ENCODE measurements at regions not wholly inside any gene's neighbourhood (a gene's known extent, or its start where the extent isn't known, plus 50 kb on each side); places are given as distances from the start of the nearest gene placed in this dataset.

DNA sequence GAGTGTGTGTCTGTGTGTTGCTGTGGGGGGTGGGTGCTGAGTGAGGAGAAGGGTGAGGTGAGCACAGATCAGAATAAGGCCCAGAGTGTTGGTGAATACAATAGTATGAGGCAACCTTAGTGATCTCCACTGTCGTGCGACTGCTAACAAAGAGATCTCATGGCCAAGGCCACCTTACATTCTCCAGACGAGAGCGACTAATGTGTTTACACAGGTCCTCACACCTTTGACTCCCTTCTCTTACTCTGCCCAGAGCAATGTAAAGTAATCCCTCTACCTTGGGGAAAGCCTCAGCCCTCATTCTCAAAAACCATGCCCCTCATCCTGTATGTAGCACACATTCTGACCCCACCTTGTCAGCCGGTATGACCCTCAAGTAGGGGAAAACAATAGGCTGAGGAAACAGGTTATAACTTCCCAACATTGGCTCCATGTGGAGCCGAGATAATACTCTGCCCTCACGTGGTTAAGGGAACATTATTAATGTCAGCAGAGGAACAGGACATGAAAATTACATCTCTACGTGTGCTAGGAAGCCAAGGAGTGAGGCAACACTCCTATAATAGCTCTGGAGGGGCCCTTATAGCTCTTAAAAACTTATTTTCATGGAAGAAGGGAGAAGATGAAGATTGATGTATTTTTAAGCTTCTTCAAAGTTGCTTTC, 323.0 kb upstream of the NT5C1B start:
- TF ChIP-seq, protein P1, sequence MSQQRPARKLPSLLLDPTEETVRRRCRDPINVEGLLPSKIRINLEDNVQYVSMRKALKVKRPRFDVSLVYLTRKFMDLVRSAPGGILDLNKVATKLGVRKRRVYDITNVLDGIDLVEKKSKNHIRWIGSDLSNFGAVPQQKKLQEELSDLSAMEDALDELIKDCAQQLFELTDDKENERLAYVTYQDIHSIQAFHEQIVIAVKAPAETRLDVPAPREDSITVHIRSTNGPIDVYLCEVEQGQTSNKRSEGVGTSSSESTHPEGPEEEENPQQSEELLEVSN (IDR thresholded peaks at IDR 0.05; ENCODE audit: borderline replicate concordance in 1 of 2, extremely low read depth in 1 of 2, insufficient read depth in 1 of 2, insufficient read length in 1 of 2, low read depth in 1 of 2, low read length in 1 of 2, poor library complexity in 1 of 2, severe bottlenecking in 1 of 2), result no peak
- H3K4me1 ChIP-seq (replicated peaks in 1 of 2; ENCODE audit: control insufficient read depth in 2 of 2, insufficient read depth in 2 of 2, low read length in 2 of 2), result no peaks in the 10 kb centered on the region
- no peaks in the 10 kb centered on the region for H4K20me1 ChIP-seq (replicated peaks; ENCODE audit: control insufficient read depth, insufficient read depth, low read length)
- H3K9me1 ChIP-seq (ENCODE audit: control insufficient read depth, insufficient read depth, low read length), result no peaks in the 10 kb centered on the region
- H2AFZ ChIP-seq (ENCODE audit: low read depth, low read length), result no peak overlapping the region
- H3K27me3 ChIP-seq (ENCODE audit: control insufficient read depth in 2 of 2, insufficient read depth in 2 of 2, low read length in 2 of 2), result no peaks in the 10 kb centered on the region
- no peaks in the 10 kb centered on the region for H3K36me3 ChIP-seq (ENCODE audit: control insufficient read depth, insufficient read depth, low read length)
- ChIA-PET CTCF (ENCODE audit: low intra/inter-chr PET ratio) (no interaction called here), POLR2A (no interaction called here)
- no peak for DNase-seq (ENCODE audit: extremely low read depth in 1 of 4, low spot score in 3 of 4)
- intact Hi-C loops (cut with micrococcal nuclease), result no loop called here
- in situ Hi-C loops (cut with MboI), result no loop called here
- no peak for ATAC-seq
- no peak overlapping the region for H3K27ac ChIP-seq (ENCODE audit: extremely low read depth, low read depth, low read length)
- H3K4me3 ChIP-seq, result no peak overlapping the region
- FAIRE-seq, result no peak
- no peaks in the 10 kb centered on the region for H3K9me3 ChIP-seq (replicated peaks; ENCODE audit: control insufficient read depth, insufficient read depth, low read depth, low read length)
- no peak overlapping the region for H3K9ac ChIP-seq (ENCODE audit: insufficient read depth in 1 of 2, low read depth in 2 of 2, low read length in 2 of 2)
- no peak overlapping the region for H3K4me2 ChIP-seq (ENCODE audit: insufficient read depth, low read length)
- no TSS peak for BruUV-seq (replicated peaks)
- no peaks in the 10 kb centered on the region for H3K79me2 ChIP-seq (ENCODE audit: control insufficient read depth, insufficient read depth, low read length)
- WGBS (ENCODE audit: insufficient coverage, low coverage, missing lambda C conversion rate), result 3% methylated on average over 8 of the region's 8 CpGs

GRCh38 chr2:18911416-18911815, 322.0 kb upstream of the NT5C1B start:
- Histone ChIP-seq H3K9me3 (replicated peaks; ENCODE audit: control insufficient read depth, insufficient read depth, low read depth, low read length) (no peaks in the 10 kb centered on the region), H3K4me1 (replicated peaks in 1 of 2; ENCODE audit: control insufficient read depth in 2 of 2, insufficient read depth in 2 of 2, low read length in 2 of 2) (no peaks in the 10 kb centered on the region), H3K4me3 (no peak overlapping the region), H3K27me3 (ENCODE audit: control insufficient read depth in 2 of 2, insufficient read depth in 2 of 2, low read length in 2 of 2) (no peaks in the 10 kb centered on the region), H3K27ac (ENCODE audit: extremely low read depth, low read depth, low read length) (no peak overlapping the region), H2AFZ (ENCODE audit: low read depth, low read length) (no peak overlapping the region), H3K9me1 (ENCODE audit: control insufficient read depth, insufficient read depth, low read length) (no peaks in the 10 kb centered on the region), H3K9ac (ENCODE audit: insufficient read depth in 1 of 2, low read depth in 2 of 2, low read length in 2 of 2) (no peak overlapping the region), H3K79me2 (ENCODE audit: control insufficient read depth, insufficient read depth, low read length) (no peaks in the 10 kb centered on the region), H4K20me1 (replicated peaks; ENCODE audit: control insufficient read depth, insufficient read depth, low read length) (no peaks in the 10 kb centered on the region), H3K4me2 (ENCODE audit: insufficient read depth, low read length) (no peak overlapping the region), H3K36me3 (ENCODE audit: control insufficient read depth, insufficient read depth, low read length) (no peaks in the 10 kb centered on the region)
- no peak for FAIRE-seq
- 0% methylated on average over 4 of the region's 7 CpGs for WGBS (ENCODE audit: insufficient coverage, low coverage, missing lambda C conversion rate)
- ChIA-PET CTCF (ENCODE audit: low intra/inter-chr PET ratio) (no interaction called here), POLR2A (no interaction called here)
- BruUV-seq (replicated peaks), result no TSS peak
- no peak for DNase-seq (ENCODE audit: extremely low read depth in 1 of 4, low spot score in 3 of 4)
- intact Hi-C loops (cut with micrococcal nuclease), result no loop called here
- in situ Hi-C loops (cut with MboI), result no loop called here
- TF ChIP-seq ZNF311 (CRISPR knock-in tag; IDR thresholded peaks at IDR 0.05) (no peak), TCFL5 (CRISPR knock-in tag; conservative IDR thresholded peaks at IDR 0.05) (no peak), LEF1 (IDR thresholded peaks at IDR 0.05) (no peak), FOXK1 (CRISPR knock-in tag; IDR thresholded peaks at IDR 0.05; ENCODE audit: borderline replicate concordance) (no peak)
- ATAC-seq, result no peak
